ENCODE measurements at regions not wholly inside any gene's neighbourhood (a gene's known extent, or its start where the extent isn't known, plus 50 kb on each side); places are given as distances from the start of the nearest gene placed in this dataset.

DNA sequence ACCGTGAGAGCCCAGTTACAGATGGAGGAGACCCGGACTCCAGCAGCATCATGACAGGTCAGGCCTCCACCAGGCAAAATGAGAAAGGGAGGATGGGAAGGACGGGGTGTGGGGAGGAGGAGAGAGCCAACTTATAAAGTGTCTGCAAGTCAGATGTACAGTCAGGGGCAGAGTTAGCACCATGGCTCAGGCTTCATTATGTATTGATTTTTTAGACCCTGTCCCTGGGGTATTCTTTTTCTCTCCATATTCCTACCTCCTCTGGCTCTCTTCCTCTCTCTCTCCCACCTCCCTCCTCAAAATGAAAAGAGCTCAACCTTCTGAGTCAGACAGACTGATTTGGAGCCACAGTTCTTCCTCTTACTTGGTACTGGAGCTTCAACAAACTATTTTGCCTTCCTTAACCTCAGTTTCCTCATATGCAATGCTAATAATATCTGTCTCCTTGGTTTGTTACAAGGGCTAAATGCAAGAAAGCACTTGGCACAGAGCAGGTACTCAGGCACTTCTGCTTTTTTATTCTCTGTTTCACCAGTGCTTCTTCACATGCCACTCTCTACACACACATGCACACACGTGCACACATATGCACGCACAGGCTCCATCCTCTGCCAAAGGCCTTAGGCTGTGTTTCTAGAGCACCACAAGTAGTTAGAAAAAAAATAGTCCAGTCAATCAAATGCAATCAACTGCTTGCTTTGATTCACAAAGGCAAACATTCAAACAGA lies 92.3 kb upstream of the PKDCC start:
- FAIRE-seq (no peak), DNase-seq (no peak)
- H3K4me1 ChIP-seq (ENCODE audit: control insufficient read depth in 3 of 3, insufficient read depth in 2 of 3, low read depth in 1 of 3, low read length in 2 of 3): peaks cover 0 to 6% (median 0%) of the 10 kb centered on the region in 3 donors
- WGBS, 3 donors: 80 to 89% (median 82%) methylated on average over 5 of the region's 5 CpGs
- no peak overlapping the region for H3K27ac ChIP-seq (ENCODE audit: low read depth in 1 of 3, low read length in 2 of 3)
- H3K36me3 ChIP-seq (ENCODE audit: control insufficient read depth in 3 of 3, insufficient read depth in 2 of 3, low read depth in 1 of 3, low read length in 3 of 3): no peaks in the 10 kb centered on the region
- H3K9me3 ChIP-seq (ENCODE audit: control insufficient read depth in 2 of 2, insufficient read depth in 1 of 2, low read depth in 1 of 2, low read length in 1 of 2): no peaks in the 10 kb centered on the region
- H3K4me3 ChIP-seq (ENCODE audit: low read depth in 1 of 3, low read length in 3 of 3): no peak overlapping the region
- H3K27me3 ChIP-seq (ENCODE audit: control insufficient read depth in 3 of 3, insufficient read depth in 3 of 3, low read length in 3 of 3): no peaks in the 10 kb centered on the region

GRCh38 chr2:41957431-41957830 lies 90.4 kb upstream of the PKDCC start:
- FAIRE-seq: no peak
- Histone ChIP-seq H3K4me1 (ENCODE audit: control insufficient read depth in 3 of 3, insufficient read depth in 2 of 3, low read depth in 1 of 3, low read length in 2 of 3) (no peaks in the 10 kb centered on the region), H3K9me3 (ENCODE audit: control insufficient read depth in 2 of 2, insufficient read depth in 1 of 2, low read depth in 1 of 2, low read length in 1 of 2) (no peaks in the 10 kb centered on the region), H3K27me3 (ENCODE audit: control insufficient read depth in 3 of 3, insufficient read depth in 3 of 3, low read length in 3 of 3) (no peaks in the 10 kb centered on the region), H3K36me3 (ENCODE audit: control insufficient read depth in 3 of 3, insufficient read depth in 2 of 3, low read depth in 1 of 3, low read length in 3 of 3) (no peaks in the 10 kb centered on the region), H3K27ac (ENCODE audit: low read depth in 1 of 3, low read length in 2 of 3) (no peak overlapping the region), H3K4me3 (ENCODE audit: low read depth in 1 of 3, low read length in 3 of 3) (no peak overlapping the region)
- 89 to 93% (median 92%) methylated on average over 3 of the region's 3 CpGs for WGBS, 3 donors
- DNase-seq: no peak

DNA sequence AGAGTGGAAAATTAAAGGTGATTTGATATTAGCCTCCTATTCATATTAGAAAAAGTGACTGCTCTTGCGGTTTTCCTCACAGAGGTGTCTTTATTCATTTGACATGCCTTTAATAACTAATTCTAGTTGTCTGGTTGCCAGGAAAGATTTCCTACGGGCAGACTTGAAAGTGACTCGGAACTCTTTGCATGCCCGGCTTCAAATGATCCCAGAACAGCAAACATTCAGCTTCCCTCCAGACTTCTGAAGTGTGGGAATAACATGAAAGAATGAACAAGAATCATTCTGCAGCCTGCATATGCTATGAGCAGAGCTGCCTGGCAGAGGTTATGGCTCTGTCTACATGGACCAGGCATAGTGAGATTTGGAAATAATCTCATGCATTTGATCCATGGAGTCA lies 89.6 kb upstream of the PKDCC start:
- FAIRE-seq (no peak), DNase-seq (no peak)
- Histone ChIP-seq H3K36me3 (ENCODE audit: control insufficient read depth in 3 of 3, insufficient read depth in 2 of 3, low read depth in 1 of 3, low read length in 3 of 3) (no peaks in the 10 kb centered on the region), H3K4me1 (ENCODE audit: control insufficient read depth in 3 of 3, insufficient read depth in 2 of 3, low read depth in 1 of 3, low read length in 2 of 3) (peaks cover 0 to 5% (median 0%) of the 10 kb centered on the region in 3 donors), H3K9me3 (ENCODE audit: control insufficient read depth in 2 of 2, insufficient read depth in 1 of 2, low read depth in 1 of 2, low read length in 1 of 2) (no peaks in the 10 kb centered on the region), H3K4me3 (ENCODE audit: low read depth in 1 of 3, low read length in 3 of 3) (no peak overlapping the region), H3K27ac (ENCODE audit: low read depth in 1 of 3, low read length in 2 of 3) (no peak overlapping the region), H3K27me3 (ENCODE audit: control insufficient read depth in 3 of 3, insufficient read depth in 3 of 3, low read length in 3 of 3) (no peaks in the 10 kb centered on the region)
- WGBS, 3 donors: 34 to 60% (median 55%) methylated on average over 4 of the region's 4 CpGs

GRCh38 chr2:41958775-41959174 lies 89.0 kb upstream of the PKDCC start:
- Histone ChIP-seq H3K27me3 (ENCODE audit: control insufficient read depth in 3 of 3, insufficient read depth in 3 of 3, low read length in 3 of 3) (no peaks in the 10 kb centered on the region), H3K9me3 (ENCODE audit: control insufficient read depth in 2 of 2, insufficient read depth in 1 of 2, low read depth in 1 of 2, low read length in 1 of 2) (no peaks in the 10 kb centered on the region), H3K4me1 (ENCODE audit: control insufficient read depth in 3 of 3, insufficient read depth in 2 of 3, low read depth in 1 of 3, low read length in 2 of 3) (peaks cover 3 to 10% (median 3%) of the 10 kb centered on the region in 3 donors), H3K27ac (ENCODE audit: low read depth in 1 of 3, low read length in 2 of 3) (no peak overlapping the region), H3K36me3 (ENCODE audit: control insufficient read depth in 3 of 3, insufficient read depth in 2 of 3, low read depth in 1 of 3, low read length in 3 of 3) (no peaks in the 10 kb centered on the region), H3K4me3 (ENCODE audit: low read depth in 1 of 3, low read length in 3 of 3) (no peak overlapping the region)
- WGBS, 3 donors: 91 to 96% (median 93%) methylated on average over 2 of the region's 2 CpGs
- FAIRE-seq (no peak), DNase-seq (no peak)

DNA sequence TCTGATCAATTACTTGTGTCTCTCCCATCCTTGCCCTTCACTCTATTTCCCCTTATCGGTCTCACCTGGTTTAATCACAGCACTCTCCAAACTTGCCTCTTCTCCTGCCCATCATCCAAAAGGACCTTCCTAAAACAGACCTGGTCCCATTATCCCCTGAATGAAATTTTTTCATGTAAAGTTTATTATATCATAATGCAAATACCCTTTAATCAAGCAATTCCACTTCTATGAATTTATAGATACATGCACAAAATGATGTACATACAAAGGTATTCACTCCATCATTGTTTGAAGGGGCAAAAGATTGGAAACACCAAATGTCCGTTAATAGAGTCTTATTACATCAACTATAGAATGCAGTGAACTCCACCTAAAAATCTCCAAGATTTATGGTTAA lies 88.1 kb upstream of the PKDCC start:
- FAIRE-seq (no peak), DNase-seq (no peak)
- Histone ChIP-seq H3K4me3 (ENCODE audit: low read depth in 1 of 3, low read length in 3 of 3) (no peak overlapping the region), H3K9me3 (ENCODE audit: control insufficient read depth in 2 of 2, insufficient read depth in 1 of 2, low read depth in 1 of 2, low read length in 1 of 2) (no peaks in the 10 kb centered on the region), H3K36me3 (ENCODE audit: control insufficient read depth in 3 of 3, insufficient read depth in 2 of 3, low read depth in 1 of 3, low read length in 3 of 3) (no peaks in the 10 kb centered on the region), H3K4me1 (ENCODE audit: control insufficient read depth in 3 of 3, insufficient read depth in 2 of 3, low read depth in 1 of 3, low read length in 2 of 3) (peaks cover 3 to 20% (median 5%) of the 10 kb centered on the region in 3 donors), H3K27me3 (ENCODE audit: control insufficient read depth in 3 of 3, insufficient read depth in 3 of 3, low read length in 3 of 3) (no peaks in the 10 kb centered on the region), H3K27ac (ENCODE audit: low read depth in 1 of 3, low read length in 2 of 3) (no peak overlapping the region)
- 88 to 96% (median 94%) methylated on average over 2 of the region's 2 CpGs for WGBS, 3 donors

- WGBS, 3 donors: 54 to 58% (median 56%) methylated on average over 5 of the region's 5 CpGs
- Histone ChIP-seq H3K9me3 (ENCODE audit: control insufficient read depth in 2 of 2, insufficient read depth in 1 of 2, low read depth in 1 of 2, low read length in 1 of 2) (no peaks in the 10 kb centered on the region), H3K27ac (ENCODE audit: low read depth in 1 of 3, low read length in 2 of 3) (peak overlapping the region in 2 of 3 donors; percentile 12 to 55), H3K4me1 (ENCODE audit: control insufficient read depth in 3 of 3, insufficient read depth in 2 of 3, low read depth in 1 of 3, low read length in 2 of 3) (peaks cover 3 to 45% (median 5%) of the 10 kb centered on the region in 3 donors), H3K27me3 (ENCODE audit: control insufficient read depth in 3 of 3, insufficient read depth in 3 of 3, low read length in 3 of 3) (no peaks in the 10 kb centered on the region), H3K4me3 (ENCODE audit: low read depth in 1 of 3, low read length in 3 of 3) (no peak overlapping the region), H3K36me3 (ENCODE audit: control insufficient read depth in 3 of 3, insufficient read depth in 2 of 3, low read depth in 1 of 3, low read length in 3 of 3) (no peaks in the 10 kb centered on the region)
- DNase-seq (no peak), FAIRE-seq (no peak)
Measured at GRCh38 chr2:41962922-41963622, 84.7 kb upstream of the PKDCC start.

GRCh38 chr2:41963661-41964525 lies 83.9 kb upstream of the PKDCC start:
- FAIRE-seq (no peak), DNase-seq (peak; percentile 89 to 96)
- H3K27me3 ChIP-seq (ENCODE audit: control insufficient read depth in 3 of 3, insufficient read depth in 3 of 3, low read length in 3 of 3): no peaks in the 10 kb centered on the region
- H3K36me3 ChIP-seq (ENCODE audit: control insufficient read depth in 3 of 3, insufficient read depth in 2 of 3, low read depth in 1 of 3, low read length in 3 of 3): no peaks in the 10 kb centered on the region
- peak overlapping the region in 2 of 3 donors; percentile 55 to 68 for H3K27ac ChIP-seq (ENCODE audit: low read depth in 1 of 3, low read length in 2 of 3)
- H3K4me1 ChIP-seq (ENCODE audit: control insufficient read depth in 3 of 3, insufficient read depth in 2 of 3, low read depth in 1 of 3, low read length in 2 of 3): peaks cover 3 to 48% (median 5%) of the 10 kb centered on the region in 3 donors
- H3K9me3 ChIP-seq (ENCODE audit: control insufficient read depth in 2 of 2, insufficient read depth in 1 of 2, low read depth in 1 of 2, low read length in 1 of 2): no peaks in the 10 kb centered on the region
- 34 to 40% (median 39%) methylated on average over 10 of the region's 10 CpGs for WGBS, 3 donors
- no peak overlapping the region for H3K4me3 ChIP-seq (ENCODE audit: low read depth in 1 of 3, low read length in 3 of 3)

DNA sequence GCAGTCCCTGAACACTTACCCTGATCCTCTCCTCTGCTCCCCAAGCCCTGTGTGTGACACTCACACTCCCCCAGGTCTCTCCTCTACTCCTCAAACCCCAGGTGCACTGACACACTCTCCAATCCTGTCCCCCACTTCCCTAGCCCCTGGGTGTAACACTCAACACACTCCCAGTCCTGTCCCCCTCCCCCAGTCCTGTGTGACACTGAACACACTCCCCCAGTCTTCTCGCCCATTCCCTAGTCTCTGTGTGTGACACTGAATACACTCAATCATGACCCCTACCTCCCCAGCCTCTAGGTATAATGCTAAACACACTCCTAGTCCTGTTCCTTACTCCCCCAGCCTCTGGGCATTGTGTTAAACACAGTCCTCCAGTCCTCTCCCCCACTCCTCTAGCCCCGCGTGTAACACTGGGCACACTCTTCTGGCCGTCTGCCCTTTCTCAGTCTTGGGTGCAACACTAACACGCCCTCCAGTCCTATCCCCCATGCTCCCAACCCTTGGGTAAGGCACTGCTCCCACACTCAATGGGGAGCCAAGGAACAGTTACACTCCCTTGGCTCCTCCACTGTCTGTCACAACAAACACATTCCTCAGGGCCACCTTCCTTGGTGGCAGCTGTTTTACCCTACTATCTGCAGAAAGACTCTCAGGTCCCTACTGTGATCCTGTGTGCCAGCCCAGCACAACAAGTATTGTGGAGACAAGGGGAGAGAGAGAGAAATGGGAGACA lies 82.5 kb upstream of the PKDCC start:
- DNase-seq: no peak
- peaks cover 3 to 48% (median 5%) of the 10 kb centered on the region in 3 donors for H3K4me1 ChIP-seq (ENCODE audit: control insufficient read depth in 3 of 3, insufficient read depth in 2 of 3, low read depth in 1 of 3, low read length in 2 of 3)
- H3K27ac ChIP-seq (ENCODE audit: low read depth in 1 of 3, low read length in 2 of 3): peak overlapping the region in 1 of 3 donors; percentile 12
- no peaks in the 10 kb centered on the region for H3K27me3 ChIP-seq (ENCODE audit: control insufficient read depth in 3 of 3, insufficient read depth in 3 of 3, low read length in 3 of 3)
- 81 to 87% (median 86%) methylated on average over 5 of the region's 5 CpGs for WGBS, 3 donors
- no peak for FAIRE-seq
- H3K9me3 ChIP-seq (ENCODE audit: control insufficient read depth in 2 of 2, insufficient read depth in 1 of 2, low read depth in 1 of 2, low read length in 1 of 2): no peaks in the 10 kb centered on the region
- no peaks in the 10 kb centered on the region for H3K36me3 ChIP-seq (ENCODE audit: control insufficient read depth in 3 of 3, insufficient read depth in 2 of 3, low read depth in 1 of 3, low read length in 3 of 3)
- H3K4me3 ChIP-seq (ENCODE audit: low read depth in 1 of 3, low read length in 3 of 3): no peak overlapping the region
